ENCODE measurements at regions not wholly inside any gene's neighbourhood (a gene's known extent, or its start where the extent isn't known, plus 50 kb on each side); places are given as distances from the start of the nearest gene placed in this dataset.

- TF ChIP-seq CBX3 (IDR thresholded peaks at IDR 0.05; ENCODE audit: borderline replicate concordance, low read depth) (no peak), FOXK2 (IDR thresholded peaks at IDR 0.05) (no peak), POLR2A (IDR thresholded peaks at IDR 0.05; ENCODE audit: low read depth, low read length) (no peak), POU2F2 (IDR thresholded peaks at IDR 0.05; ENCODE audit: borderline replicate concordance, low read depth, low read length) (no peak), ZNF622 (IDR thresholded peaks at IDR 0.05) (no peak), STAT3 (IDR thresholded peaks at IDR 0.05; ENCODE audit: low read depth, low read length) (no peak)
Measured at GRCh38 chr18:22094358-22094734, 75.0 kb upstream of the GATA6 start (continued).

DNA sequence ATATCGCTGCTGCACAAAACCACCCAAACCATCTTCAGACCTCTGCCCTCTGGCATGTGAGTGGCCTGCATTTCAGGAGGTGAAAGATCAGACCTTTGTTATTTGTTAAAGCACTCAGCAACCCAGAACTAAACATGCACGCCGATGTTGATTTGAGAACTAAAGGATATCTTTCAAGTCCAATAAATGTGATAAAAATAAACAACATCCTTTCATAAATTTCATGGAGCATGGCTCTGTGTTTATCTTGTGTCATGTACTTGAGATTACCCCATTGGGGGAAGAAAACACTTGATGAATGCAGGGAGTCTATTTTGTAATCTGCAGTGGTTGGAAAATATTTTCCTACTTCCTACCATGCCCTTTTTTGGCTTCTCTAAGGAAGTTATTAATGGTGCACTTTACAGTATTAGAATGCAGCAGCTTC lies 70.8 kb upstream of the GATA6 start:
- intact Hi-C loops (cut with micrococcal nuclease; ENCODE audit: unreplicated experiment) (no loop called here), in situ Hi-C loops (cut with MboI) (no loop called here)
- ChIA-PET SMC1A (ENCODE audit: uncharacterized antibody, unreplicated experiment) (no interaction called here), POLR2A (no interaction called here), CTCF (no interaction called here), RAD21 (ENCODE audit: unreplicated experiment) (no interaction called here)
- Histone ChIP-seq H3K4me3 (no peak overlapping the region), H3K9me3 (replicated peaks; ENCODE audit: control insufficient read depth, insufficient read depth, low read length) (no peaks in the 10 kb centered on the region), H3K9ac (ENCODE audit: control insufficient read depth, insufficient read depth, low read length) (no peak overlapping the region), H3K27me3 (replicated peaks in 1 of 2; ENCODE audit: control insufficient read depth in 2 of 2, insufficient read depth in 2 of 2, low read length in 1 of 2) (peaks cover 0 to 7% of the 10 kb centered on the region in 2 experiments; a peak in 2 of 4 replicates), H3K4me2 (ENCODE audit: control insufficient read depth, insufficient read depth) (no peak overlapping the region), H3K4me1 (ENCODE audit: control insufficient read depth, insufficient read depth, low read length) (no peaks in the 10 kb centered on the region), H4K20me1 (ENCODE audit: control insufficient read depth, insufficient read depth) (no peaks in the 10 kb centered on the region), H3K27ac (ENCODE audit: control insufficient read depth, insufficient read depth) (no peak overlapping the region), H3K36me3 (ENCODE audit: control insufficient read depth in 2 of 2, insufficient read depth in 2 of 2, low read length in 1 of 2) (no peaks in the 10 kb centered on the region), H3K79me2 (ENCODE audit: control insufficient read depth, insufficient read depth, low read length) (no peaks in the 10 kb centered on the region), H2AFZ (ENCODE audit: control insufficient read depth, low read depth, low read length) (no peak overlapping the region)
- TF ChIP-seq NFIC (IDR thresholded peaks at IDR 0.05; ENCODE audit: low read depth, low read length) (no peak), POU2F2 (IDR thresholded peaks at IDR 0.05; ENCODE audit: borderline replicate concordance, low read depth, low read length) (no peak), CTCF (IDR thresholded peaks at IDR 0.05 in 2 of 3, conservative IDR thresholded peaks at IDR 0.05 in 1 of 3; ENCODE audit: control insufficient read depth in 2 of 3, extremely low read depth in 1 of 3, insufficient read depth in 1 of 3, low read depth in 3 of 3, low read length in 3 of 3) (no peak), CHD2 (IDR thresholded peaks at IDR 0.05; ENCODE audit: borderline replicate concordance, low read depth, low read length) (no peak), BMI1 (IDR thresholded peaks at IDR 0.05; ENCODE audit: borderline replicate concordance) (no peak)
- FAIRE-seq (no peak), DNase-seq (ENCODE audit: low read depth, low spot score) (no peak), ATAC-seq (no peak)
- BruUV-seq (replicated peaks) = no TSS peak
- 42% methylated on average over 3 of the region's 3 CpGs for WGBS (ENCODE audit: insufficient coverage, insufficient replicate concordance, low lambda C conversion rate, missing lambda C conversion rate)
